Dendritic cell treated with granulocyte-macrophage colony-stimulating factor and Interleukin-4, amounts not matched to agents 40 ng/mL and 50 ng/mL, for 4 days (primary cell): ENCODE measurements at regions not wholly inside any gene's neighbourhood (a gene's known extent, or its start where the extent isn't known, plus 50 kb on each side); places are given as distances from the start of the nearest gene placed in this dataset.

Source experiments
- H3K27ac Mint-ChIP-seq: one replicate; pipeline ENCODE4 v1.8.0; 2022; ENCODE audit warnings: mild to moderate bottlenecking, mixed read lengths
- H3K27me3 Mint-ChIP-seq: one replicate; pipeline ENCODE4 v1.8.0; 2022; ENCODE audit warnings: mild to moderate bottlenecking, mixed read lengths
- H3K36me3 Mint-ChIP-seq: one replicate; pipeline ENCODE4 v1.8.0; 2022; ENCODE audit warnings: low read depth, mixed read lengths
- H3K4me1 Mint-ChIP-seq: one replicate; pipeline ENCODE4 v1.8.0; 2022; ENCODE audit warnings: low read depth, mixed read lengths
- H3K4me3 Mint-ChIP-seq: one replicate; pipeline ENCODE4 v1.8.0; 2022; ENCODE audit warnings: mild to moderate bottlenecking, moderate library complexity, mixed read lengths
- H3K9me3 Mint-ChIP-seq: one replicate; pipeline ENCODE4 v1.8.0; 2022; ENCODE audit warnings: mixed read lengths
- intact Hi-C: fragments of 100-400 bp; cut with micrococcal nuclease; formaldehyde crosslinking; loops from one replicate; pipeline ENCODE4 v1.15.0; 2022

DNA sequence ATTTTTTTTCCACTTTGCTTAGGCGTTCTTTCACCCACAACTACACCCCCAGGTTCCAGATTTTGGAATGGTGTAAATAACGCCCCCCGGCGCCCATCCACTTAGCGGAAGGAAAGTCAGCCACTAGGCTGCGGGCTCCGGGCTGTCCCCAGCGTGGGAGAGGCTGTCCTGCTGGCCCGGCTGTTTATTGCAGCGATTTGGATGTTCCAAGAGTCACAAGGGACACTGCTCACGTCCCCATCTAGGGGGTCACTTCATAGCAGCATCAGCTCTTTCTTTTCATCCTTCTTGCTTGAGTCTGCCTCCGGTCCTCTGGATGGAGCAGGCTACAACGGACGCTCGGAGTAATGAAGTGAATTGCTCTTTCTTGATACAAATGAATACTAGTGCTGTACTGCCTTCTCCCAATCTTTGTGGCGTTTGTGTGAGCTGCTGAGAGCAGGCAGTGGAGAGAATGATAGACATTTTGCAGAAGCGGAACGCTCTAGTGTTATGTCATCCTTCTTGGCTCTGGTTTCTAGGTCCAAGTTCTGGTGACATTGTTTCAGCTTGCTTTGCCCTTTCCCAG, 50.7 kb upstream of the PAIP2B start:
- intact Hi-C loops, result loop anchor here (2.0 to 10.0 kb wide), 2 partner anchors 53 to 143 kb away; partner anchors contain the start of genes MCEE, MPHOSPH10 and ZNF638
- Mint-ChIP-seq H3K4me1 (peaks cover 25% of the 10 kb centered on the region), H3K27me3 (peaks cover 44% of the 10 kb centered on the region)

GRCh38 chr2:71277147-71277475, 50.2 kb upstream of the PAIP2B start:
- Mint-ChIP-seq H3K4me1 (peaks cover 25% of the 10 kb centered on the region), H3K4me3 (peak overlapping the region; percentile 78), H3K9me3 (no peaks in the 10 kb centered on the region), H3K27me3 (peaks cover 49% of the 10 kb centered on the region), H3K36me3 (no peaks in the 10 kb centered on the region), H3K27ac (peak overlapping the region; percentile 45)
- intact Hi-C loops, result loop anchor here (2.0 to 10.0 kb wide), 2 partner anchors 54 to 142 kb away; partner anchors contain the start of genes MCEE, MPHOSPH10 and ZNF638

More for the DNA sequence above, 50.7 kb upstream of the PAIP2B start:
- H3K36me3 Mint-ChIP-seq, result no peaks in the 10 kb centered on the region
- peak overlapping the region; percentile 78 for H3K4me3 Mint-ChIP-seq
- H3K27ac Mint-ChIP-seq, result peak overlapping the region; percentile 45
- no peaks in the 10 kb centered on the region for H3K9me3 Mint-ChIP-seq

DNA sequence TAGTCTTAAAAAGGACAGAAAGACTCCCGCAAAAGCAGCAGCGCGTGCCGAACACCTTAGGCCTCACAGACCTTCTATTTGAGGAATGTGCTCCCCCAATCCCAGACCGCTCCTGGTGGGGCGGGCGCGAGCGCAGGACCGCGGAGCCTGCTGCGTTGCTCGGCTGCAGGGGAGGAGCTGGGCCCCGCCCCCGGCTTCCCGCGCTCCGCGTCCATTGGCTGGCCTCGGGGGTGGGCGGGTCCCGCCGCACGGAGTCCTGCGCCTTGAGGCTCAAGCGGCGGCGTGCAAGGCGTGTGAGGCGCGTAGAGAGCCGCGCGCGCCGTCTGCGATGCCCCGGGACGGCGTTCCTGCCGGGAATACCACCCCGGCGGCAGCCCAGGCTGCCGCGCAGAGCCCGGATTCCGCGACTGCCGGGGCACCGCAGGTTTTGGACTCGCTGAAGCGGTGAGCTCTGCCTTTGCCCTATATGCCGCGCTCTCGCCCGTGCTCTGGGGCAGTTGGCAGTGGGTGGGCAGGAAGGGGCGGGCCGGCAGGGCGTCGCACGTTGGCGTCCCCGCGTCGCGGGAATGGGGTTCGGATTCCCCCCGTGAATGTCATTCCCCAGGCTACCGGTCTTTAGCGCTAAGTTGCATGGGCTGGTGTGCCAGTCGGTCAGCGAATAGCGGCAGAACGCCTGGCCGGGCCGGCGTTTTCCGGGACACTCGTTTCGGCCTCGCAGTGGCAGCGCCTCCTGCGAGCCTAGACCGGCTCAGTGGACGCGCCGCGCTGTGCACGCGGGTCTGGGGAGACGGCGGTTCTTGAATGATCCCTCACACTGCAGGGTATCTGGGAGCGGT, 49.6 kb upstream of the PAIP2B start:
- H3K36me3 Mint-ChIP-seq, result no peaks in the 10 kb centered on the region
- peaks cover 25% of the 10 kb centered on the region for H3K4me1 Mint-ChIP-seq
- peak overlapping the region; percentile 30 for H3K27ac Mint-ChIP-seq
- peak overlapping the region; percentile 78 for H3K4me3 Mint-ChIP-seq
- H3K9me3 Mint-ChIP-seq, result no peaks in the 10 kb centered on the region
- intact Hi-C loops, result loop anchor here (1.0 to 10.0 kb wide), 3 partner anchors 49 to 142 kb away; partner anchors contain the start of genes MCEE, MPHOSPH10, PAIP2B and ZNF638
- H3K27me3 Mint-ChIP-seq, result peaks cover 54% of the 10 kb centered on the region
